SK-N-SH treated with all-trans-retinoic acid at 6 μM for 48 hours (cell line): ENCODE measurements at regions not wholly inside any gene's neighbourhood (a gene's known extent, or its start where the extent isn't known, plus 50 kb on each side); places are given as distances from the start of the nearest gene placed in this dataset.

Experiments used
- ATAC-seq: fragments of 200-7000 bp; cut with Tn5 transposase; 3 replicates; pipeline ENCODE4 v1.9.1; 2020; ENCODE audit warnings: mild to moderate bottlenecking, moderate library complexity
- ARNTL ChIP-seq: fragments of 450-650 bp; formaldehyde crosslinking; IDR thresholded peaks from 2 replicates; pipeline ENCODE4 v1.5.0; 2020; ENCODE audit warnings: low read depth, mild to moderate bottlenecking, moderate library complexity, borderline replicate concordance
- BACH2 ChIP-seq: fragments of 250-450 bp; sonication (Bioruptor Pico); IDR thresholded peaks from 2 replicates; pipeline ENCODE4 v1.9.0; 2021; ENCODE audit warnings: mild to moderate bottlenecking, borderline replicate concordance
- CSRNP3 ChIP-seq: fragments of 250-450 bp; sonication (Bioruptor Pico); IDR thresholded peaks from 2 replicates; pipeline ENCODE4 v1.5.1; 2021; ENCODE audit warnings: mild to moderate bottlenecking, moderate library complexity
- ESRRG ChIP-seq: fragments of 250-450 bp; sonication (Bioruptor Pico); IDR thresholded peaks from 2 replicates; pipeline ENCODE4 v1.6.1; 2021; ENCODE audit warnings: mild to moderate bottlenecking
- GLIS3 ChIP-seq: fragments of 250-450 bp; sonication (Bioruptor Pico); IDR thresholded peaks from 2 replicates; pipeline ENCODE4 v1.5.0; 2020; ENCODE audit warnings: mild to moderate bottlenecking, moderate library complexity
- ISL1 ChIP-seq: fragments of 250-450 bp; sonication (Bioruptor Pico); IDR thresholded peaks from 2 replicates; pipeline ENCODE4 v2.1.2; 2022; ENCODE audit warnings: mild to moderate bottlenecking, moderate library complexity
- OSR1 ChIP-seq: fragments of 250-450 bp; sonication (Bioruptor Pico); IDR thresholded peaks from 2 replicates; pipeline ENCODE4 v1.8.0; 2022; ENCODE audit warnings: moderate library complexity, mild to moderate bottlenecking, inconsistent platforms
- PATZ1 ChIP-seq: fragments of 250-450 bp; sonication (Bioruptor Pico); IDR thresholded peaks from 2 replicates; pipeline ENCODE4 v1.8.0; 2020; ENCODE audit warnings: mild to moderate bottlenecking, moderate library complexity, borderline replicate concordance
- POU6F1 ChIP-seq: fragments of 250-450 bp; sonication (Bioruptor Pico); IDR thresholded peaks from 2 replicates; pipeline ENCODE4 v1.8.0; 2021; ENCODE audit warnings: low read depth, mild to moderate bottlenecking, moderate library complexity, borderline replicate concordance
- PPARA ChIP-seq: fragments of 250-450 bp; sonication (Bioruptor Pico); IDR thresholded peaks from 2 replicates; pipeline ENCODE4 v1.5.0; 2020; ENCODE audit warnings: mild to moderate bottlenecking, borderline replicate concordance
- RARB ChIP-seq: fragments of 250-450 bp; sonication (Bioruptor Pico); IDR thresholded peaks from 2 replicates; pipeline ENCODE4 v1.8.0; 2021; ENCODE audit warnings: mild to moderate bottlenecking, moderate library complexity
- SNAI2 ChIP-seq: fragments of 250-450 bp; sonication (Bioruptor Pico); IDR thresholded peaks from 2 replicates; pipeline ENCODE4 v1.5.0; 2020; ENCODE audit warnings: mild to moderate bottlenecking, moderate library complexity
- TCF4 ChIP-seq: fragments of 250-450 bp; sonication (Bioruptor Pico); IDR thresholded peaks from 2 replicates; pipeline ENCODE4 v1.8.0; 2021; ENCODE audit warnings: mild to moderate bottlenecking, moderate library complexity, borderline replicate concordance
- TOX ChIP-seq: fragments of 250-450 bp; sonication (Bioruptor Pico); IDR thresholded peaks from 2 replicates; pipeline ENCODE4 v1.8.0; 2021; ENCODE audit warnings: mild to moderate bottlenecking, moderate library complexity, borderline replicate concordance
- ZC3H10 ChIP-seq: fragments of 250-450 bp; sonication (Bioruptor Pico); IDR thresholded peaks from 2 replicates; pipeline ENCODE4 v1.5.1; 2021; ENCODE audit warnings: mild to moderate bottlenecking, moderate library complexity
- ZFP3 ChIP-seq: fragments of 250-450 bp; sonication (Bioruptor Pico); IDR thresholded peaks from 2 replicates; pipeline ENCODE4 v1.5.0; 2020; ENCODE audit warnings: mild to moderate bottlenecking, moderate library complexity
- ZFP30 ChIP-seq: fragments of 450-650 bp; formaldehyde crosslinking; IDR thresholded peaks from 2 replicates; pipeline ENCODE4 v1.5.0; 2022; ENCODE audit warnings: mild to moderate bottlenecking, moderate library complexity
- ZNF565 ChIP-seq: fragments of 450-650 bp; formaldehyde crosslinking; conservative IDR thresholded peaks from 2 replicates; pipeline ENCODE4 v1.5.0; 2020; ENCODE audit warnings: low read depth, mild to moderate bottlenecking, moderate library complexity
- ZNF70 ChIP-seq: fragments of 450-650 bp; formaldehyde crosslinking; IDR thresholded peaks from 2 replicates; pipeline ENCODE4 v1.5.0; 2020; ENCODE audit warnings: mild to moderate bottlenecking, moderate library complexity
- ZNF8 ChIP-seq: fragments of 450-650 bp; formaldehyde crosslinking; IDR thresholded peaks from 2 replicates; pipeline ENCODE4 v1.5.0; 2020; ENCODE audit warnings: mild to moderate bottlenecking, moderate library complexity
- TF ChIP-seq, protein P1 (sequence below): fragments of 250-450 bp; sonication (Bioruptor Pico); IDR thresholded peaks from 2 replicates; pipeline ENCODE4 v1.5.0; 2020; ENCODE audit warnings: mild to moderate bottlenecking, moderate library complexity
- TF ChIP-seq, protein P2 (sequence below): fragments of 250-450 bp; sonication (Bioruptor Pico); IDR thresholded peaks from 2 replicates; pipeline ENCODE4 v1.5.1; 2020; ENCODE audit warnings: low read depth, mild to moderate bottlenecking, moderate library complexity

GRCh38 chr10:128898916-128899195 lies 568.2 kb upstream of the MGMT start:
- no peak for TF ChIP-seq ZC3H10
- TF ChIP-seq ISL1 (CRISPR knock-in tag), result no peak
- no peak for TF ChIP-seq GLIS3 (CRISPR knock-in tag)
- TF ChIP-seq BACH2 (CRISPR knock-in tag), result no peak
- no peak for TF ChIP-seq ZNF70 (CRISPR knock-in tag)
- no peak for TF ChIP-seq ZNF565 (CRISPR knock-in tag)
- no peak for TF ChIP-seq PPARA (CRISPR knock-in tag)
- TF ChIP-seq RARB (CRISPR knock-in tag), result no peak
- TF ChIP-seq, protein P1, sequence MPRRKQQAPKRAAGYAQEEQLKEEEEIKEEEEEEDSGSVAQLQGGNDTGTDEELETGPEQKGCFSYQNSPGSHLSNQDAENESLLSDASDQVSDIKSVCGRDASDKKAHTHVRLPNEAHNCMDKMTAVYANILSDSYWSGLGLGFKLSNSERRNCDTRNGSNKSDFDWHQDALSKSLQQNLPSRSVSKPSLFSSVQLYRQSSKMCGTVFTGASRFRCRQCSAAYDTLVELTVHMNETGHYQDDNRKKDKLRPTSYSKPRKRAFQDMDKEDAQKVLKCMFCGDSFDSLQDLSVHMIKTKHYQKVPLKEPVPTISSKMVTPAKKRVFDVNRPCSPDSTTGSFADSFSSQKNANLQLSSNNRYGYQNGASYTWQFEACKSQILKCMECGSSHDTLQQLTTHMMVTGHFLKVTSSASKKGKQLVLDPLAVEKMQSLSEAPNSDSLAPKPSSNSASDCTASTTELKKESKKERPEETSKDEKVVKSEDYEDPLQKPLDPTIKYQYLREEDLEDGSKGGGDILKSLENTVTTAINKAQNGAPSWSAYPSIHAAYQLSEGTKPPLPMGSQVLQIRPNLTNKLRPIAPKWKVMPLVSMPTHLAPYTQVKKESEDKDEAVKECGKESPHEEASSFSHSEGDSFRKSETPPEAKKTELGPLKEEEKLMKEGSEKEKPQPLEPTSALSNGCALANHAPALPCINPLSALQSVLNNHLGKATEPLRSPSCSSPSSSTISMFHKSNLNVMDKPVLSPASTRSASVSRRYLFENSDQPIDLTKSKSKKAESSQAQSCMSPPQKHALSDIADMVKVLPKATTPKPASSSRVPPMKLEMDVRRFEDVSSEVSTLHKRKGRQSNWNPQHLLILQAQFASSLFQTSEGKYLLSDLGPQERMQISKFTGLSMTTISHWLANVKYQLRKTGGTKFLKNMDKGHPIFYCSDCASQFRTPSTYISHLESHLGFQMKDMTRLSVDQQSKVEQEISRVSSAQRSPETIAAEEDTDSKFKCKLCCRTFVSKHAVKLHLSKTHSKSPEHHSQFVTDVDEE (CRISPR knock-in tag), result no peak
- no peak for TF ChIP-seq ARNTL
- no peak for TF ChIP-seq ZNF8 (CRISPR knock-in tag)
- no peak for TF ChIP-seq OSR1 (CRISPR knock-in tag)
- no peak for TF ChIP-seq TOX (CRISPR knock-in tag)
- TF ChIP-seq TCF4 (CRISPR knock-in tag), result no peak
- TF ChIP-seq, protein P2, sequence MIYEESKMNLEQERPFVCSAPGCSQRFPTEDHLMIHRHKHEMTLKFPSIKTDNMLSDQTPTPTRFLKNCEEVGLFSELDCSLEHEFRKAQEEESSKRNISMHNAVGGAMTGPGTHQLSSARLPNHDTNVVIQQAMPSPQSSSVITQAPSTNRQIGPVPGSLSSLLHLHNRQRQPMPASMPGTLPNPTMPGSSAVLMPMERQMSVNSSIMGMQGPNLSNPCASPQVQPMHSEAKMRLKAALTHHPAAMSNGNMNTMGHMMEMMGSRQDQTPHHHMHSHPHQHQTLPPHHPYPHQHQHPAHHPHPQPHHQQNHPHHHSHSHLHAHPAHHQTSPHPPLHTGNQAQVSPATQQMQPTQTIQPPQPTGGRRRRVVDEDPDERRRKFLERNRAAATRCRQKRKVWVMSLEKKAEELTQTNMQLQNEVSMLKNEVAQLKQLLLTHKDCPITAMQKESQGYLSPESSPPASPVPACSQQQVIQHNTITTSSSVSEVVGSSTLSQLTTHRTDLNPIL, result no peak
- TF ChIP-seq POU6F1 (CRISPR knock-in tag), result no peak
- TF ChIP-seq SNAI2 (CRISPR knock-in tag), result no peak
- no peak for TF ChIP-seq PATZ1 (CRISPR knock-in tag)
- TF ChIP-seq ZFP3, result no peak
- TF ChIP-seq ZFP30 (CRISPR knock-in tag), result no peak
- no peak for ATAC-seq

DNA sequence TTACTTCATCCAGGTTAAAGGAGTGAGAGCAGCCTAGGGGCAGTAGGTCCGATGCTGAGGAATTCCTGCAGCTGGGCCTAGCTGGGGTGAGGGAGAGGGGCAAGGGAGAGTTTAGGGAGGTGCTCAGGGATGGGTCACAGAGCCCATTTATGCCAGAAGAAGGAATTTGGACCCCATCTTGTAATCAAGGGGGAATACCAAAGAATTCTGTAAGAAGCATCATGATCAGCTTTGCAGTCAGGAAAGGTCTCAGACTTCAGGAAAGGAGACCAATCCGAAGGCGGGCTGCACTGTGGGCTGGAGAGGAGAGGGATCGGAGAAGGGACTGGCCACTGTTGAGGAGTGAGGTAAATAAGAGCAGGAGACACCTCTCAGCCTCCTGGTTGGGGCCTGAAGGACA lies 566.6 kb upstream of the MGMT start:
- ATAC-seq, result no peak
- TF ChIP-seq PPARA (CRISPR knock-in tag) (no peak), RARB (CRISPR knock-in tag) (no peak)

GRCh38 chr10:128901236-128901635 lies 565.8 kb upstream of the MGMT start:
- ATAC-seq, result no peak
- no peak for TF ChIP-seq ZFP30 (CRISPR knock-in tag)
- TF ChIP-seq TOX (CRISPR knock-in tag), result no peak
- TF ChIP-seq, protein P1 (CRISPR knock-in tag), result no peak
- TF ChIP-seq PATZ1 (CRISPR knock-in tag), result no peak
- no peak for TF ChIP-seq CSRNP3 (CRISPR knock-in tag)
- TF ChIP-seq ARNTL, result no peak
- TF ChIP-seq ZNF8 (CRISPR knock-in tag), result no peak
- no peak for TF ChIP-seq POU6F1 (CRISPR knock-in tag)
- no peak for TF ChIP-seq RARB (CRISPR knock-in tag)
- TF ChIP-seq BACH2 (CRISPR knock-in tag), result no peak
- TF ChIP-seq OSR1 (CRISPR knock-in tag), result no peak
- TF ChIP-seq TCF4 (CRISPR knock-in tag), result no peak
- no peak for TF ChIP-seq ESRRG (CRISPR knock-in tag)
